Nephron progenitor cell (in vitro differentiated cells): ENCODE measurements at regions not wholly inside any gene's neighbourhood (a gene's known extent, or its start where the extent isn't known, plus 50 kb on each side); places are given as distances from the start of the nearest gene placed in this dataset.

ENCODE experiments used
- DNase-seq: peaks from one replicate; pipeline ENCODE4 v3.0.0; 2021
- H3K27ac Mint-ChIP-seq: 2 replicates; pipeline ENCODE4 v1.8.0; 2021; ENCODE audit warnings: mild to moderate bottlenecking, moderate library complexity, mixed read lengths
- H3K27me3 Mint-ChIP-seq: 2 replicates; pipeline ENCODE4 v1.8.0; 2021; ENCODE audit warnings: mild to moderate bottlenecking, low read depth, mixed read lengths; ENCODE audit not compliant: poor library complexity
- H3K36me3 Mint-ChIP-seq: 2 replicates; pipeline ENCODE4 v1.8.0; 2021; ENCODE audit warnings: low read depth, mixed read lengths
- H3K4me1 Mint-ChIP-seq: 2 replicates; pipeline ENCODE4 v1.8.0; 2021; ENCODE audit warnings: mixed read lengths
- H3K4me3 Mint-ChIP-seq: 2 replicates; pipeline ENCODE4 v1.8.0; 2021; ENCODE audit warnings: mild to moderate bottlenecking, moderate library complexity, mixed read lengths
- H3K9me3 Mint-ChIP-seq: 2 replicates; pipeline ENCODE4 v1.8.0; 2021; ENCODE audit warnings: mild to moderate bottlenecking, moderate library complexity, mixed read lengths
- CTCF ChIP-seq: fragments of 200-600 bp; sonication (generic); IDR thresholded peaks from 2 replicates; pipeline ENCODE4 v1.5.0; 2021; ENCODE audit warnings: antibody characterized with exemption

- peaks cover 8% of the 10 kb centered on the region for H3K27me3 Mint-ChIP-seq
- no peak for TF ChIP-seq CTCF
- peaks cover 16% of the 10 kb centered on the region for H3K9me3 Mint-ChIP-seq
- no peaks in the 10 kb centered on the region for H3K36me3 Mint-ChIP-seq
- no peak overlapping the region for H3K4me3 Mint-ChIP-seq
- DNase-seq = no peak
- H3K27ac Mint-ChIP-seq = no peak overlapping the region
- peaks cover 51% of the 10 kb centered on the region for H3K4me1 Mint-ChIP-seq
Measured at GRCh38 chr5:163384669-163385068, 52.7 kb upstream of the CCNG1 start.

DNA sequence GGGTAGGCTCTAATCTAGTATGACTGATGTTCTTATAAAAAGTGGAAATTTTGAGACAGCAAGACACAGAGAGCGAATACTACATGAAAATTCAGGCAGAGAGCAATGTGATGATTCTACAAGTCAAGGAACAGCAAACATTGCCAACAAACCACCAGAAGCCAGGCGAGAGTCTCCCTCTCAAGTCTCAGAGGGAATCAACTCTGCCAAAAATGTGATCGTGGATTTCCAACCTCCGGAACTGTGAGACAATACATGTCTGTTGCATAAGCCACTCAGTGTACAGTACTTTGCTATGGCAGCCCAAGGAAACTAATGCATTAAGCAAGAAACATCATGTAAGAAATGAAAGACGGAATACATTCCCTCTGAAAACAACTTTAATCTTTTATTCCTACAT, 52.1 kb upstream of the CCNG1 start:
- peaks cover 8% of the 10 kb centered on the region for H3K27me3 Mint-ChIP-seq
- no peak for DNase-seq
- peaks cover 48% of the 10 kb centered on the region for H3K4me1 Mint-ChIP-seq
- no peak for TF ChIP-seq CTCF
- no peak overlapping the region for H3K4me3 Mint-ChIP-seq
- H3K27ac Mint-ChIP-seq = no peak overlapping the region
- H3K36me3 Mint-ChIP-seq = peaks cover 1% of the 10 kb centered on the region
- H3K9me3 Mint-ChIP-seq = peaks cover 20% of the 10 kb centered on the region

GRCh38 chr5:163385824-163386223, 51.6 kb upstream of the CCNG1 start:
- TF ChIP-seq CTCF = no peak
- H3K4me1 Mint-ChIP-seq = peaks cover 48% of the 10 kb centered on the region

DNA sequence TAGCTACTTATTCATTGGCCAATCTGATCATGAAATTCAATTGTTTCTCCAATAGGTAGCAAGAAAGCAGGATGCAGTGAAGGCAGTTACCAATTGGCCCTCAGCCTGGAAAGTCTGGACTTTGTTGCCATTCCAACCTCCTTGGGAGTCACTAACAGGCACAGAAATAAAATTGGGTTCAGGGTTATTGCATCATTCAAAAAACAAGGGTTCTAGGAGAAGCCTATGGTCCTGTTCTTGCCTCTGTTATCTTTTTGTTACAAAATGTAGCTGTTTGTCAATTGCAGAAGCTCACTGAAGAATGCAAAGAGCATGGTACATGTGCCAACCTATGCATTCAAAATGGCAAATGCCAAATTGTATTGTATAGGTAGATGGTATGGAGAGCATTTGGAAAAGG, 51.0 kb upstream of the CCNG1 start:
- peaks cover 8% of the 10 kb centered on the region for H3K27me3 Mint-ChIP-seq
- peaks cover 5% of the 10 kb centered on the region for H3K36me3 Mint-ChIP-seq
- no peak for TF ChIP-seq CTCF
- H3K9me3 Mint-ChIP-seq = peaks cover 31% of the 10 kb centered on the region
- no peak overlapping the region for H3K4me3 Mint-ChIP-seq
- no peak overlapping the region for H3K27ac Mint-ChIP-seq
- no peak for DNase-seq
- peaks cover 48% of the 10 kb centered on the region for H3K4me1 Mint-ChIP-seq

More at GRCh38 chr5:163385824-163386223, 51.6 kb upstream of the CCNG1 start:
- peak overlapping the region; percentile 11 for H3K4me3 Mint-ChIP-seq
- H3K27ac Mint-ChIP-seq = peak overlapping the region; percentile 14
- peaks cover 26% of the 10 kb centered on the region for H3K9me3 Mint-ChIP-seq
- peaks cover 8% of the 10 kb centered on the region for H3K27me3 Mint-ChIP-seq
- no peak for DNase-seq
- peaks cover 5% of the 10 kb centered on the region for H3K36me3 Mint-ChIP-seq

GRCh38 chr5:163387589-163388343, 49.6 kb upstream of the CCNG1 start:
- peak overlapping the region; percentile 95 for H3K27ac Mint-ChIP-seq
- DNase-seq = peak; percentile 29

More at GRCh38 chr5:163387589-163388343, 49.6 kb upstream of the CCNG1 start:
- Mint-ChIP-seq H3K27me3 (peaks cover 11% of the 10 kb centered on the region), H3K9me3 (peaks cover 39% of the 10 kb centered on the region), H3K4me1 (peaks cover 48% of the 10 kb centered on the region), H3K36me3 (peaks cover 9% of the 10 kb centered on the region), H3K4me3 (peak overlapping the region; percentile 53)
- TF ChIP-seq CTCF = no peak
